Panc1 (cell line): ENCODE measurements at regions not wholly inside any gene's neighbourhood (a gene's known extent, or its start where the extent isn't known, plus 50 kb on each side); places are given as distances from the start of the nearest gene placed in this dataset.

ENCODE experiments used
- ATAC-seq: fragments of 200-7000 bp; cut with Tn5 transposase; 2 replicates; pipeline ENCODE4 v1.9.1; 2020; ENCODE audit warnings: mild to moderate bottlenecking, moderate library complexity
- BruUV-seq: library from RNA; stranded (reverse); fragments of 400-500 nt; replicated peaks from 2 replicates; lab custom pipeline; 2021; lab: Mats Ljungman, UMichigan
- CTCF ChIA-PET: fragments of 300-600 bp; sonication (Branson Sonifier 250); formaldehyde crosslinking; loops from one replicate; lab custom pipeline; 2022; ENCODE audit warnings: antibody characterized with exemption; lab: Charles Lee
- POLR2A ChIA-PET: fragments of 300-600 bp; sonication (Branson Sonifier 250); formaldehyde crosslinking; loops from one replicate; lab custom pipeline; 2022; ENCODE audit warnings: antibody characterized with exemption; lab: Charles Lee
- DNase-seq: peaks from one replicate; pipeline ENCODE4 v3.0.0-alpha.2; 2010; ENCODE audit warnings: low read depth, low spot score
- H3K27ac ChIP-seq: 2 replicates; pipeline ENCODE4 v1.5.1; 2011; ENCODE audit warnings: mild to moderate bottlenecking, low read length, inconsistent platforms
- H3K27me3 ChIP-seq: fragments of 200-500 bp; sonication (Bioruptor generic); 2 replicates; pipeline ENCODE4 v1.6.0; 2014; ENCODE audit warnings: low read length, inconsistent platforms; ENCODE audit not compliant: control insufficient read depth, insufficient read depth
- H3K36me3 ChIP-seq: fragments of 200-500 bp; sonication (Bioruptor generic); 2 replicates; pipeline ENCODE4 v1.5.1; 2014; ENCODE audit warnings: inconsistent platforms, mild to moderate bottlenecking, low read length, moderate library complexity; ENCODE audit not compliant: control insufficient read depth, insufficient read depth
- H3K4me1 ChIP-seq: 2 replicates; pipeline ENCODE4 v1.5.1; 2011; ENCODE audit warnings: inconsistent platforms, mild to moderate bottlenecking, low read length, moderate library complexity; ENCODE audit not compliant: control insufficient read depth, insufficient read depth
- H3K4me3 ChIP-seq, 2 experiments: 2 replicates each; pipeline ENCODE4 v1.5.1; 2011 to 2012; ENCODE audit warnings: low read depth in 2 of 2, low read length in 2 of 2, mild to moderate bottlenecking in 2 of 2, inconsistent platforms in 1 of 2, moderate library complexity in 1 of 2
- H3K9me3 ChIP-seq: fragments of 200-500 bp; sonication (Bioruptor generic); 2 replicates; pipeline ENCODE4 v1.5.1; 2014; ENCODE audit warnings: low read depth, mild to moderate bottlenecking, inconsistent platforms, low read length, moderate library complexity; ENCODE audit not compliant: control insufficient read depth, insufficient read depth
- CTCF ChIP-seq: fragments of 450-650 bp; IDR thresholded peaks from 2 replicates; pipeline ENCODE4 v1.5.1; 2017; ENCODE audit warnings: mild to moderate bottlenecking
- POLR2AphosphoS5 ChIP-seq: IDR thresholded peaks from 2 replicates; pipeline ENCODE4 v1.6.1; 2012; ENCODE audit warnings: mild to moderate bottlenecking, low read depth, low read length, moderate library complexity
- REST ChIP-seq, 2 experiments: IDR thresholded peaks; 2 replicates each; pipeline ENCODE4 v1.6.1; 2011 to 2012; ENCODE audit warnings: low read depth in 2 of 2, control low read depth in 1 of 2, low read length in 1 of 2, mild to moderate bottlenecking in 1 of 2, moderate library complexity in 1 of 2; ENCODE audit not compliant: insufficient read depth in 1 of 2
- SIN3A ChIP-seq: IDR thresholded peaks from 2 replicates; pipeline ENCODE4 v1.6.1; 2012; ENCODE audit warnings: low read depth, mild to moderate bottlenecking, low read length, moderate library complexity, borderline replicate concordance; ENCODE audit not compliant: insufficient read depth
- TCF7L2 ChIP-seq: IDR thresholded peaks from 2 replicates; pipeline ENCODE4 v1.6.1; 2011; ENCODE audit warnings: mild to moderate bottlenecking, low read depth, low read length, inconsistent platforms
- in situ Hi-C: cut with HindIII; loops from 2 replicates; pipeline ENCODE4 v1.10.0; 2016; ENCODE audit warnings: low sequenced_read_pairs, low pct_unique_long_range_greater_than_20kb
- intact Hi-C: fragments of 100-400 bp; cut with micrococcal nuclease; formaldehyde crosslinking; loops from one replicate; pipeline ENCODE4 v1.10.0; 2022; ENCODE audit not compliant: unreplicated experiment

DNA sequence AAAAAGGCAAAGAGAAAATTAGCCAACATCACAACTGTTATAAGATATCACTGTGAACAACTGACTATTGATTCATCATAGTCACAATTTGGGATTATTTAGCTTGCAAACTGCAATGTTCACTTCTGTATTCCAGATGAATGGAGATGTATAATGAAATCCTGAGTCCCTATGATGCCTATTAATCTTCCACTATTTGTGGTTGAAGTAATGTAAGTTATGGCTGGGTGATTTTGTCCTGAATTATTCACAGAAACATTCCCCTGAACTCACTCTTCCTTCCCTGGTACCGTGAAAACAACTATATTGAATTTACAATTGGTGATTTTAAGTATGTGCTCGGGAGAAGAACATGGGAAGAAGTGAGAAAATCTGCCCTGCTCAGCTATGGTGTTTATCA, 50.8 kb upstream of the NPFFR2 start:
- no peaks in the 10 kb centered on the region for H3K9me3 ChIP-seq
- H3K27me3 ChIP-seq = no peaks in the 10 kb centered on the region
- DNase-seq (no peak), ATAC-seq (no peak)
- no peak overlapping the region for H3K4me3 ChIP-seq
- no TSS peak for BruUV-seq
- TF ChIP-seq POLR2AphosphoS5 (no peak), TCF7L2 (no peak), SIN3A (no peak), CTCF (no peak), REST (IDR thresholded peaks at IDR 0.05; ENCODE audit: insufficient read depth in 1 of 2, low read depth in 2 of 2, low read length in 1 of 2) (no peak)
- no peak overlapping the region for H3K27ac ChIP-seq
- no peaks in the 10 kb centered on the region for H3K36me3 ChIP-seq
- POLR2A ChIA-PET = no interaction called here
- no peaks in the 10 kb centered on the region for H3K4me1 ChIP-seq
- in situ Hi-C loops (no loop called here), intact Hi-C loops (no loop called here)
- CTCF ChIA-PET = no interaction called here
